GM18519 (cell line): ENCODE measurements at regions not wholly inside any gene's neighbourhood (a gene's known extent, or its start where the extent isn't known, plus 50 kb on each side); places are given as distances from the start of the nearest gene placed in this dataset.
"Not testable (repeated sequence)": the region's sequence is repeated elsewhere in the genome, so short reads cannot be mapped to it uniquely, and the experiment has no call there.

Experiments used
- ATAC-seq: cut with Tn5 transposase; IDR thresholded peaks from one replicate; pipeline ENCODE4 v1.9.1; 2021; ENCODE audit warnings: mild to moderate bottlenecking, moderate library complexity; ENCODE audit not compliant: unreplicated experiment, low FRiP score

DNA sequence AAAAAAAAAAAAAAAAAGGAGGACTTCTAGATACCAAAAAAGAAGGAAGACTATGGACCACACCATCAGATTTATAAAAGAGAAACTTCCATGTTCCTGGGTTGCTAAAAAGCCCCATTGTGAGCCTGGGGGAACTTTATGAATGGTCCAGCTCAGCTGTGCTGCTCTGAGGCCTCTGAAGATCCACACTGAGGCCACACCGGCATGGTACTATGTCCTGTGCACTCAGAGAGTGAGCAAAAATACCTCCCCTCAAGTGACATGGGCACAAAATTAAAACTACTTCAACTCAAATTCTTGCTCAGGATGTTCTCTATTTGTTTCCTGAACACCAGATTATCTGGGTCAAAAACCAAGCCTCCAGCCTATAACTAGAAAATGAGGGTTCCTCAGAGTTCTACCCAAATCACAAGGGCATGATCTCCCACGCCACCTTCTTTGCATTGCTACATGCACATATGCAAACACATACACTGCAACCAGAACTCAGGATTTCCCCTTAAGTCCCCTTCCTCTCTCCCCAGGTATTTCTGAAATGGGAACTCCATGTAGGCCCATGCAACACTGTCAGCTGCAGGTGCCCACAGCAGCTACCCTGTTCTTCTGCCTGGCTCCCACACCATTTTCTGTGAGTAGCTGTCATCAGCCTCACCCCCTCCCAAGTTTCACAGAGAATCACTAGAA is 94.4 kb downstream of the SH3GLB1 start:
- ATAC-seq: peak; percentile 62

DNA sequence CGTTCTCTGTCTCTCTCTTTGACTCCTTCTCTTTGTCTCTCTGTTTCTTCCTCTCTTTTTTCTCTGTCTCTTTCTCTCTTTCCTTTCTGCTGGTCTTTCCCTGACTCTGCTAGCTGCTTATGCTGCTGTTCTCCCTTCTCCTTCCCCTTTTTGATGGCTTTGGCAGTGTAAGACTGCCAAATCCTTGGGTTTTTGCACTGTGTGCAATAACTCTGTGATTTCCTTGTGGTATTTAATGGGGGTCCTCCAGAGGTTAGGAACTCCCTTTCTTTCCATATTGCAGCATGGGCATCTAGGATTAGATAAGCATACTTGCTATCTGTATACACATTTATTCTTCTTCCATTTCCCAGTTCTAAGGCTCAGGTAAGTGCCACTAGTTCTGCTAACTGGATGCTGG is 99.3 kb downstream of the SH3GLB1 start:
- ATAC-seq: not testable (repeated sequence)

DNA sequence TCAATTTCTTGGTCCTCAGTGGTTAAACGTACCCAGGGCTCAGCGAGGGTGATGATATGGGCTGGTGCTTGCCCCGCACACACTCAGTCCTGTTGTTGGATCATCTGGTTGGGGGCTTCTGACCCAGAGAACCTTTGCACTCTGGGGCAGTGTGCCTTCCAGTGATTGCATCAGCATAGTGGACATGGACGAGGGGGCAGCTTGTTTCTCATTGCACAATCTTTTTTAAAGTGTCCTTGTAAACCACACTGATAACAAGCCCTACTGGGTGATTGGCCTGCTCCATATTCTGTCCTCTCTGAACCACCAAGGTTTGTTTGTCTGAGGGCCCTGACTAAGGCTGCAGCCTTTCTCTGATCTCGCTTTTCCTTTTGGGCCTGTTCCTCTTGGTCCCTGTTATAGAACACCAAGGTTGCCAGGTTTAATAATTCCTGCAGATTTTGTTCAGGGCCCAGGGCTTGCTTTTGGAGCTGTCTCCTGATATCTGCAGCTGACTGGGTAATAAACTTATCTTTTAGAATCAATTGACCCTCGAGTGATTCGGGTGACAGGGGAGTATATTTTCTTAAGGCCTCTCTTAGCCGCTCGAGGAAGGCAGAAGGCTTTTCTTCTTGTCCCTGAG is 101.6 kb downstream of the SH3GLB1 start:
- not testable (repeated sequence) for ATAC-seq

DNA sequence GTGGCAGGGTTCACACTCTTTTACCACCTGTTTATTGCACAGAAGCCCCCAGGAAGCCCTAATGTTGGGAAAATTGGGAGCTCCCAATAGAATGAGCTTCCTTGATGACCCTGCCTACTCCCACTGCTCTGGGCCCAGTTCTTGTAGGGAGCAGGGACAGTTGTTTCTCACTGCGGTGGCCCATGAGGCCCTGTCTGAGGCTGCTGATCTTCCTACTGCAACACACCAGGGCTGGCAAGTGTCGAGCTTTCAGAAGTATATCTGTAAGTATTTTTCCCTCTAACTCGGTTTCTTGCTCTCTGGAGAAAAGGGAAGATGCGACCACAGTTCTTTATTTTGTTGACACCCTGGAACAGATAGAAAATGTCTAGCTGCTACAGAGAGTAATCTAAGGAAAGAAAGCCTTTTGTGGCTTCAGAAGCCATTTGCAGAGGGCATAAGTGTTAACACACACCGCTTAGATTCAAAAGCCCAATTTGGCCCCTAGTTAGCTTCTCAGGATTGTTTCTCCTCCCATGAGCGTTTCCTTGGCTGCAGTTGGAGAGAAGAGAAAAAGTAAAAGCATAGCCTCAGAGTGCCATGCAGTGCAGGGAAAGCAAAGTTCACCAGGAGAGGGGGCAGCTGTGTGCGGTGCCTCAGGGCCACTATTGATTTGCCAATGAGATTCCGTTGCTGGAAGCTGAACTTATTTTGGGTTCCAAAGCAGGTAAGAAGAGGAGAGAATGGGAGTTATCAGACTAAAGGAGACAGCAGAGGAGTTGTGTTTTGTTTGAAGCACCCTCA is 102.6 kb downstream of the SELENOF start:
- ATAC-seq: no peak

DNA sequence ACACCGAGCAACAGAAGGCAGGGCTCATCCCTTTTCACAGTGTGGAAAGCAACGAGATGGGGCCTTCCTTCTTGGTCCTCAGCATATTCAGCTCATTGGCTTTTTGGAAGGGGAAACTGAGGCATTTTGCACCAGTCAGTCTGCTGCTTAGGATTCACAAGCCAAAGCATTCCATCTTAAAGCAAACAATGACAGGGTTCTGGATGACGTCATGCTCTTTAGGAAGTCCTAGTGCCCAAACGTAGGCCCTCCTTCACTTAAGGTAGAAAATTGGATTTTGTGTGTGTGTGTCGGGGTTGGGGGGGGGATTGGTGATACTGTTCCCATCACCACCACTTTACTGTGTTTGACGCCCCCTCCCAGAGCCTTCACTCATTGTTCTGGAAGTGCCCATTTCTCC is 101.6 kb downstream of the SELENOF start:
- ATAC-seq: no peak
